ENCODE measurements at regions not wholly inside any gene's neighbourhood (a gene's known extent, or its start where the extent isn't known, plus 50 kb on each side); places are given as distances from the start of the nearest gene placed in this dataset.
"Not testable (repeated sequence)": the region's sequence is repeated elsewhere in the genome, so short reads cannot be mapped to it uniquely, and the experiment has no call there.

GRCh38 chr11:81332276-81332675, 1401.4 kb downstream of the FAM181B start:
- no peak for DNase-seq (ENCODE audit: low read depth in 4 of 4, low spot score in 1 of 4)

- DNase-seq (ENCODE audit: low read depth in 4 of 4, low spot score in 1 of 4): no peak
These were observed 1401.9 kb downstream of the FAM181B start for GRCh38 chr11:81331611-81332235.

- DNase-seq (ENCODE audit: low read depth in 4 of 4, low spot score in 1 of 4): no peak
These were observed 1402.6 kb downstream of the FAM181B start for GRCh38 chr11:81331088-81331487.

GRCh38 chr11:81303038-81303664, 1430.5 kb downstream of the FAM181B start:
- no peak for DNase-seq (ENCODE audit: low read depth in 4 of 4, low spot score in 1 of 4)

- DNase-seq (ENCODE audit: low read depth in 4 of 4, low spot score in 1 of 4): no peak
These were observed 1432.4 kb downstream of the FAM181B start for GRCh38 chr11:81301166-81301830.

GRCh38 chr11:81286959-81287358, 1446.7 kb downstream of the FAM181B start:
- no peak for DNase-seq (ENCODE audit: low read depth in 4 of 4, low spot score in 1 of 4)

- DNase-seq (ENCODE audit: low read depth in 4 of 4, low spot score in 1 of 4): no peak
These were observed 1447.1 kb downstream of the FAM181B start for GRCh38 chr11:81286550-81286949.

- DNase-seq (ENCODE audit: low read depth in 4 of 4, low spot score in 1 of 4): not testable (repeated sequence)
These were observed 1453.4 kb downstream of the FAM181B start for GRCh38 chr11:81280228-81280627.

GRCh38 chr11:81278991-81279390, 1454.7 kb downstream of the FAM181B start:
- no peak for DNase-seq (ENCODE audit: low read depth in 4 of 4, low spot score in 1 of 4)

GRCh38 chr11:81270686-81271085, 1463.0 kb downstream of the FAM181B start:
- no peak for DNase-seq (ENCODE audit: low read depth in 4 of 4, low spot score in 1 of 4)

- DNase-seq (ENCODE audit: low read depth in 4 of 4, low spot score in 1 of 4): no peak
These were observed 1466.4 kb downstream of the FAM181B start for GRCh38 chr11:81267246-81267645.

- DNase-seq (ENCODE audit: low read depth in 4 of 4, low spot score in 1 of 4): no peak
These were observed 1474.2 kb downstream of the FAM181B start for GRCh38 chr11:81259471-81259870.

- DNase-seq (ENCODE audit: low read depth in 4 of 4, low spot score in 1 of 4): no peak
These were observed 1477.8 kb downstream of the FAM181B start for GRCh38 chr11:81255895-81256294.

- no peak for DNase-seq (ENCODE audit: low read depth in 4 of 4, low spot score in 1 of 4)
These were observed 1480.4 kb downstream of the FAM181B start for GRCh38 chr11:81253244-81253643.

- no peak for DNase-seq (ENCODE audit: low read depth in 4 of 4, low spot score in 1 of 4)
These were observed 1486.7 kb downstream of the FAM181B start for GRCh38 chr11:81246941-81247340.

GRCh38 chr11:81245791-81246190, 1487.9 kb downstream of the FAM181B start:
- no peak for DNase-seq (ENCODE audit: low read depth in 4 of 4, low spot score in 1 of 4)

- DNase-seq (ENCODE audit: low read depth in 4 of 4, low spot score in 1 of 4): no peak
These were observed 1491.9 kb downstream of the FAM181B start for GRCh38 chr11:81241672-81242275.

GRCh38 chr11:81237139-81237538, 1496.5 kb downstream of the FAM181B start:
- DNase-seq (ENCODE audit: low read depth in 4 of 4, low spot score in 1 of 4): no peak

GRCh38 chr11:81227409-81227808, 1506.3 kb downstream of the FAM181B start:
- not testable (repeated sequence) for DNase-seq (ENCODE audit: low read depth in 4 of 4, low spot score in 1 of 4)

GRCh38 chr11:81224396-81224795, 1509.3 kb downstream of the FAM181B start:
- DNase-seq (ENCODE audit: low read depth in 4 of 4, low spot score in 1 of 4): no peak

- DNase-seq (ENCODE audit: low read depth in 4 of 4, low spot score in 1 of 4): no peak
These were observed 1511.2 kb downstream of the FAM181B start for GRCh38 chr11:81222491-81222890.

Measured in stimulated activated CD4-positive, alpha-beta T cell treated with anti-CD3 and anti-CD28 coated beads, Interleukin-1b, Interleukin-23, amount 100 ng/mL, for 24 hours (primary cell).